ENCODE measurements at regions not wholly inside any gene's neighbourhood (a gene's known extent, or its start where the extent isn't known, plus 50 kb on each side); places are given as distances from the start of the nearest gene placed in this dataset.

- Histone ChIP-seq H3K4me1 (ENCODE audit: low read depth) (peaks cover 10% of the 10 kb centered on the region), H3K36me3 (ENCODE audit: low read depth) (no peaks in the 10 kb centered on the region), H3K4me3 (no peak overlapping the region), H3K9me3 (no peaks in the 10 kb centered on the region)
- DNase-seq: peak in 1 of 3 donors; percentile 78
- TF ChIP-seq CTCF (IDR thresholded peaks at IDR 0.05): no peak
- intact Hi-C loops (cut with DNase I, micrococcal nuclease): no loop called here
- peak; percentile 99 for ATAC-seq
Observed at GRCh38 chr5:129377504-129377903, 82.6 kb upstream of the ADAMTS19 start.

GRCh38 chr5:129378961-129379360 is 81.1 kb upstream of the ADAMTS19 start:
- intact Hi-C loops (cut with DNase I, micrococcal nuclease): no loop called here
- H3K4me3 ChIP-seq: no peak overlapping the region
- no peak for DNase-seq
- H3K36me3 ChIP-seq (ENCODE audit: low read depth): no peaks in the 10 kb centered on the region
- no peaks in the 10 kb centered on the region for H3K9me3 ChIP-seq
- ATAC-seq: peak; percentile 52
- H3K4me1 ChIP-seq (ENCODE audit: low read depth): peaks cover 10% of the 10 kb centered on the region
- no peak for TF ChIP-seq CTCF (IDR thresholded peaks at IDR 0.05)

GRCh38 chr5:129379406-129379805 is 80.7 kb upstream of the ADAMTS19 start:
- no peak for DNase-seq
- intact Hi-C loops (cut with DNase I, micrococcal nuclease): no loop called here
- H3K4me3 ChIP-seq: no peak overlapping the region

GRCh38 chr5:129382921-129383672 is 77.0 kb upstream of the ADAMTS19 start:
- intact Hi-C loops (cut with DNase I, micrococcal nuclease): no loop called here
- no peak overlapping the region for H3K4me3 ChIP-seq
- H3K36me3 ChIP-seq (ENCODE audit: low read depth): no peaks in the 10 kb centered on the region
- H3K4me1 ChIP-seq (ENCODE audit: low read depth): peaks cover 3% of the 10 kb centered on the region
- ATAC-seq (no peak), DNase-seq (no peak)
- no peaks in the 10 kb centered on the region for H3K9me3 ChIP-seq
- no peak for TF ChIP-seq CTCF (IDR thresholded peaks at IDR 0.05)

More at GRCh38 chr5:129379406-129379805, 80.7 kb upstream of the ADAMTS19 start:
- no peak for TF ChIP-seq CTCF (IDR thresholded peaks at IDR 0.05)
- peaks cover 10% of the 10 kb centered on the region for H3K4me1 ChIP-seq (ENCODE audit: low read depth)
- H3K36me3 ChIP-seq (ENCODE audit: low read depth): no peaks in the 10 kb centered on the region
- no peaks in the 10 kb centered on the region for H3K9me3 ChIP-seq
- no peak for ATAC-seq

GRCh38 chr5:129384193-129384592 is 75.9 kb upstream of the ADAMTS19 start:
- H3K36me3 ChIP-seq (ENCODE audit: low read depth): no peaks in the 10 kb centered on the region
- intact Hi-C loops (cut with DNase I, micrococcal nuclease): no loop called here
- no peak for DNase-seq
- H3K4me3 ChIP-seq: no peak overlapping the region
- H3K4me1 ChIP-seq (ENCODE audit: low read depth): no peaks in the 10 kb centered on the region
- H3K9me3 ChIP-seq: no peaks in the 10 kb centered on the region
- no peak for ATAC-seq
- TF ChIP-seq CTCF (IDR thresholded peaks at IDR 0.05): no peak
